K562 (cell line): ENCODE measurements at regions not wholly inside any gene's neighbourhood (a gene's known extent, or its start where the extent isn't known, plus 50 kb on each side); places are given as distances from the start of the nearest gene placed in this dataset.

Source experiments
- ATAC-seq: fragments of 200-7000 bp; cut with Tn5 transposase; 3 replicates; pipeline ENCODE4 v1.9.1; 2020; ENCODE audit warnings: moderate library complexity
- BruUV-seq: library from RNA; stranded (reverse); fragments of 400-500 nt; replicated peaks from 2 replicates; lab custom pipeline; 2021; lab: Mats Ljungman, UMichigan
- CTCF ChIA-PET: fragments of 300-600 bp; formaldehyde crosslinking; extraction: SDS; loops from one replicate; lab custom pipeline; 2021; ENCODE audit warnings: low intra/inter-chr PET ratio; lab: Yijun Ruan, JAX
- POLR2A ChIA-PET: fragments of 300-600, 350-650 bp; sonication (Branson Sonifier 250); formaldehyde crosslinking; extraction: SDS; loops from one replicate; lab custom pipeline; 2021; ENCODE audit warnings: antibody characterized with exemption, inconsistent platforms; lab: Yijun Ruan, JAX
- DNase-seq, 4 experiments: peaks; one replicate each; pipeline versions ENCODE4 v3.0.0 to v3.0.0-alpha.2; 2011 to 2018; ENCODE audit warnings: low spot score in 3 of 4, mixed read lengths in 3 of 4; ENCODE audit errors: extremely low read depth in 1 of 4
- FAIRE-seq: peaks from 2 replicates; lab custom pipeline; 2011; peaks lifted over from hg19 to GRCh38; lab: Jason Lieb, UNC
- H2AFZ ChIP-seq: 2 replicates; pipeline ENCODE4 v1.6.0; 2011; ENCODE audit warnings: low read depth, low read length, control low read depth, inconsistent platforms
- H3K27ac ChIP-seq: fragments of 200-600 bp; 3 replicates; pipeline ENCODE4 v1.8.0; 2011; ENCODE audit warnings: low read depth, mild to moderate bottlenecking, control low read depth, inconsistent platforms, low read length, moderate library complexity, mixed read lengths; ENCODE audit errors: extremely low read depth
- H3K27me3 ChIP-seq, 2 experiments: fragments of 300-600 bp in 1 of 2; 2 replicates in 1 of 2; 3 replicates in 1 of 2; pipeline versions ENCODE4 v1.6.0 to v1.8.0; 2011; ENCODE audit warnings: inconsistent platforms in 2 of 2, low read length in 2 of 2, mild to moderate bottlenecking in 1 of 2, mixed read lengths in 1 of 2, moderate library complexity in 1 of 2; ENCODE audit not compliant: control insufficient read depth in 2 of 2, insufficient read depth in 2 of 2
- H3K36me3 ChIP-seq: fragments of 300-600 bp; 3 replicates; pipeline ENCODE4 v1.8.0; 2011; ENCODE audit warnings: mild to moderate bottlenecking, low read length, inconsistent platforms; ENCODE audit not compliant: control insufficient read depth, insufficient read depth
- H3K4me1 ChIP-seq, 2 experiments: fragments of 200-600 bp in 1 of 2; replicated peaks in 1 of 2; 2 replicates in 1 of 2; 3 replicates in 1 of 2; pipeline versions ENCODE4 v1.5.1 to v1.8.0; 2011; ENCODE audit warnings: inconsistent platforms in 2 of 2, low read length in 2 of 2, mild to moderate bottlenecking in 1 of 2, mixed read lengths in 1 of 2, moderate library complexity in 1 of 2; ENCODE audit not compliant: control insufficient read depth in 2 of 2, insufficient read depth in 2 of 2
- H3K4me2 ChIP-seq: 2 replicates; pipeline ENCODE4 v1.6.1; 2011; ENCODE audit warnings: low read length, control low read depth, inconsistent platforms, mixed read lengths; ENCODE audit not compliant: insufficient read depth
- H3K4me3 ChIP-seq: fragments of 200-600 bp; sonication (generic), shearing (Covaris generic); 2 replicates; pipeline ENCODE4 v1.5.1; 2016; ENCODE audit warnings: control low read depth, inconsistent platforms
- H3K79me2 ChIP-seq: fragments of 200-600 bp; 3 replicates; pipeline ENCODE4 v1.8.0; 2011; ENCODE audit warnings: low read length, inconsistent platforms; ENCODE audit not compliant: control insufficient read depth, insufficient read depth
- H3K9ac ChIP-seq, 2 experiments: 2 replicates each; pipeline versions ENCODE4 v1.6.0 to v1.6.1; 2011; ENCODE audit warnings: low read depth in 2 of 2, low read length in 2 of 2, control low read depth in 1 of 2, inconsistent platforms in 1 of 2, mild to moderate bottlenecking in 1 of 2, mixed read lengths in 1 of 2; ENCODE audit not compliant: insufficient read depth in 1 of 2
- H3K9me1 ChIP-seq: one replicate; pipeline ENCODE4 v1.6.0; 2011; ENCODE audit warnings: inconsistent platforms, mild to moderate bottlenecking, low read length, moderate library complexity; ENCODE audit not compliant: control insufficient read depth, insufficient read depth
- H3K9me3 ChIP-seq: replicated peaks from 2 replicates; pipeline ENCODE4 v1.5.1; 2011; ENCODE audit warnings: low read depth, low read length, inconsistent platforms; ENCODE audit not compliant: control insufficient read depth, insufficient read depth
- H4K20me1 ChIP-seq: replicated peaks from 2 replicates; pipeline ENCODE4 v1.6.1; 2011; ENCODE audit warnings: low read length, inconsistent platforms, mixed read lengths; ENCODE audit not compliant: control insufficient read depth, insufficient read depth
- CBFB ChIP-seq: sonication (generic); formaldehyde crosslinking; IDR thresholded peaks from 2 replicates; pipeline ENCODE4 v1.4.0; 2020; ENCODE audit warnings: mild to moderate bottlenecking, missing genetic modification reagents
- MECOM ChIP-seq: fragments of 250-450 bp; sonication (Bioruptor Pico); IDR thresholded peaks from 2 replicates; pipeline ENCODE4 v1.8.0; 2022; ENCODE audit warnings: inconsistent platforms
- POLR2G ChIP-seq: fragments of 200-400 bp; formaldehyde crosslinking; IDR thresholded peaks from 2 replicates; pipeline ENCODE4 v1.6.1; 2017; ENCODE audit warnings: low read depth, mild to moderate bottlenecking, antibody characterized with exemption, low read length, moderate library complexity
- TAL1 ChIP-seq: fragments of 450-650 bp; IDR thresholded peaks from 2 replicates; pipeline ENCODE4 v1.6.1; 2016; ENCODE audit warnings: mild to moderate bottlenecking
- ZNF778 ChIP-seq: fragments of 450-650 bp; formaldehyde crosslinking; IDR thresholded peaks from 2 replicates; pipeline ENCODE4 v1.4.0; 2020; ENCODE audit warnings: mild to moderate bottlenecking, moderate library complexity
- whole genome bisulfite sequencing: fragments of 100-300 bp; shearing (Covaris generic); methylation state at CpG from one replicate; pipeline ENCODE4 v1.1.6; 2016; ENCODE audit warnings: low coverage, mixed read lengths; ENCODE audit not compliant: insufficient coverage; ENCODE audit errors: missing lambda C conversion rate; 5-methylcytosine and 5-hydroxymethylcytosine counted together
- in situ Hi-C: fragments of 300-500 bp; cut with MboI; formaldehyde crosslinking; loops from 4 replicates; pipeline ENCODE4 v1.15.0; 2018; ENCODE audit warnings: inconsistent platforms, mixed read lengths
- intact Hi-C: fragments of 100-400 bp; cut with micrococcal nuclease; formaldehyde crosslinking; loops from 2 replicates; pipeline ENCODE4 v1.14.2; 2022
- TF ChIP-seq, protein P1 (sequence below): fragments of 250-450 bp; sonication (Bioruptor Pico); IDR thresholded peaks from 2 replicates; pipeline ENCODE4 v1.4.0; 2020; ENCODE audit warnings: borderline replicate concordance
- TF ChIP-seq, protein P2 (sequence below): fragments of 250-450 bp; sonication (Bioruptor Pico); IDR thresholded peaks from 2 replicates; pipeline ENCODE4 v1.5.0; 2021; ENCODE audit warnings: mild to moderate bottlenecking, borderline replicate concordance

GRCh38 chr2:64818664-64819060 lies 164.9 kb upstream of the SERTAD2 start:
- H3K4me2 ChIP-seq = no peak overlapping the region
- no TSS peak for BruUV-seq
- DNase-seq = no peak
- no peaks in the 10 kb centered on the region for H3K79me2 ChIP-seq
- no peak for ATAC-seq
- 29% methylated on average over 4 of the region's 4 CpGs for WGBS
- no peak overlapping the region for H2AFZ ChIP-seq
- H3K36me3 ChIP-seq = no peaks in the 10 kb centered on the region
- no peak for FAIRE-seq
- ChIA-PET CTCF (no interaction called here), POLR2A (no interaction called here)
- no peaks in the 10 kb centered on the region for H3K27me3 ChIP-seq
- intact Hi-C loops (no loop called here), in situ Hi-C loops (no loop called here)
- TF ChIP-seq, protein P1, sequence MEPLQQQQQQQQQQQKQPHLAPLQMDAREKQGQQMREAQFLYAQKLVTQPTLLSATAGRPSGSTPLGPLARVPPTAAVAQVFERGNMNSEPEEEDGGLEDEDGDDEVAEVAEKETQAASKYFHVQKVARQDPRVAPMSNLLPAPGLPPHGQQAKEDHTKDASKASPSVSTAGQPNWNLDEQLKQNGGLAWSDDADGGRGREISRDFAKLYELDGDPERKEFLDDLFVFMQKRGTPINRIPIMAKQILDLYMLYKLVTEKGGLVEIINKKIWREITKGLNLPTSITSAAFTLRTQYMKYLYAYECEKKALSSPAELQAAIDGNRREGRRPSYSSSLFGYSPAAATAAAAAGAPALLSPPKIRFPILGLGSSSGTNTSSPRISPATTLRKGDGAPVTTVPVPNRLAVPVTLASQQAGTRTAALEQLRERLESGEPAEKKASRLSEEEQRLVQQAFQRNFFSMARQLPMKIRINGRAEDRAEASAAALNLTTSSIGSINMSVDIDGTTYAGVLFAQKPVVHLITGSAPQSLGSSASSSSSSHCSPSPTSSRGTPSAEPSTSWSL (CRISPR knock-in tag) = no peak
- TF ChIP-seq POLR2G = no peak
- TF ChIP-seq, protein P2, sequence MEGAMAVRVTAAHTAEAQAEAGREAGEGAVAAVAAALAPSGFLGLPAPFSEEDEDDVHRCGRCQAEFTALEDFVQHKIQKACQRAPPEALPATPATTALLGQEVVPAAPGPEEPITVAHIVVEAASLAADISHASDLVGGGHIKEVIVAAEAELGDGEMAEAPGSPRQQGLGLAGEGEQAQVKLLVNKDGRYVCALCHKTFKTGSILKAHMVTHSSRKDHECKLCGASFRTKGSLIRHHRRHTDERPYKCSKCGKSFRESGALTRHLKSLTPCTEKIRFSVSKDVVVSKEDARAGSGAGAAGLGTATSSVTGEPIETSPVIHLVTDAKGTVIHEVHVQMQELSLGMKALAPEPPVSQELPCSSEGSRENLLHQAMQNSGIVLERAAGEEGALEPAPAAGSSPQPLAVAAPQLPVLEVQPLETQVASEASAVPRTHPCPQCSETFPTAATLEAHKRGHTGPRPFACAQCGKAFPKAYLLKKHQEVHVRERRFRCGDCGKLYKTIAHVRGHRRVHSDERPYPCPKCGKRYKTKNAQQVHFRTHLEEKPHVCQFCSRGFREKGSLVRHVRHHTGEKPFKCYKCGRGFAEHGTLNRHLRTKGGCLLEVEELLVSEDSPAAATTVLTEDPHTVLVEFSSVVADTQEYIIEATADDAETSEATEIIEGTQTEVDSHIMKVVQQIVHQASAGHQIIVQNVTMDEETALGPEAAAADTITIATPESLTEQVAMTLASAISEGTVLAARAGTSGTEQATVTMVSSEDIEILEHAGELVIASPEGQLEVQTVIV (CRISPR knock-in tag) = no peak
- no peak for TF ChIP-seq TAL1
- TF ChIP-seq ZNF778 (CRISPR knock-in tag) = no peak
- TF ChIP-seq CBFB = no peak
- TF ChIP-seq MECOM (CRISPR knock-in tag) = no peak
- no peaks in the 10 kb centered on the region for H3K9me3 ChIP-seq
- H3K4me3 ChIP-seq = no peak overlapping the region
- H3K9ac ChIP-seq = no peak overlapping the region; a peak in 1 of 4 replicates
- H3K9me1 ChIP-seq = no peaks in the 10 kb centered on the region
- H4K20me1 ChIP-seq = no peaks in the 10 kb centered on the region
- H3K27ac ChIP-seq = no peak overlapping the region
- peaks cover 6 to 35% of the 10 kb centered on the region in 2 experiments; a peak in 4 of 5 replicates for H3K4me1 ChIP-seq
